GM20000 (cell line): ENCODE measurements at regions not wholly inside any gene's neighbourhood (a gene's known extent, or its start where the extent isn't known, plus 50 kb on each side); places are given as distances from the start of the nearest gene placed in this dataset.

Experiments
- DNase-seq: peaks from one replicate; pipeline ENCODE4 v3.0.0; 2012; ENCODE audit warnings: low spot score
- CTCF ChIP-seq: IDR thresholded peaks from 2 replicates; pipeline ENCODE4 v1.5.1; 2012; ENCODE audit warnings: mild to moderate bottlenecking, control low read depth; ENCODE audit errors: extremely low read depth, missing control alignments

GRCh38 chr4:171464499-171464898, 348.7 kb upstream of the GALNTL6 start:
- no peak for TF ChIP-seq CTCF
- no peak for DNase-seq

DNA sequence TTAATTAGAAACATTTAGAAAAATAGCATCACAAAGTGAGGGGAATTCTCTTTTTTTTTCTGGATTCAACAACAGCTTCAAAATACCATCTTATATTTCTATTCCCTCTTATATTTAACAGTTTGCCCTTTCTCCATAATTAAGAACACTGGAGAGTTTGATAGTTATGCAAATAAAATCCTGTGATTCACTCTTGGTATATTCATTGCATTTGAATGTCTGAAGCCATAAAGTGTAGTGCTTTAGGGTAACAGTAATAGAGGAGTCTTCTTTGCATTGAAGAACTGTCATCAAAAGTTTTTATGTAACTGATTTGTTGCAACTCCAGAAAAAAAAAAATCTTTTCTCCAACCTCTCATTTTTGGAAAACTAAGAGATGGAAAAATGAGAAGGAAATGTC, 352.0 kb upstream of the GALNTL6 start:
- TF ChIP-seq CTCF, result no peak
- no peak for DNase-seq

- no peak for TF ChIP-seq CTCF
- no peak for DNase-seq
These were observed 364.2 kb upstream of the GALNTL6 start for GRCh38 chr4:171448919-171449481.

- no peak for TF ChIP-seq CTCF
- DNase-seq, result no peak
These were observed 364.8 kb upstream of the GALNTL6 start for GRCh38 chr4:171448358-171448757.

- no peak for DNase-seq
- no peak for TF ChIP-seq CTCF
These were observed 371.8 kb upstream of the GALNTL6 start for GRCh38 chr4:171441300-171441941.

DNA sequence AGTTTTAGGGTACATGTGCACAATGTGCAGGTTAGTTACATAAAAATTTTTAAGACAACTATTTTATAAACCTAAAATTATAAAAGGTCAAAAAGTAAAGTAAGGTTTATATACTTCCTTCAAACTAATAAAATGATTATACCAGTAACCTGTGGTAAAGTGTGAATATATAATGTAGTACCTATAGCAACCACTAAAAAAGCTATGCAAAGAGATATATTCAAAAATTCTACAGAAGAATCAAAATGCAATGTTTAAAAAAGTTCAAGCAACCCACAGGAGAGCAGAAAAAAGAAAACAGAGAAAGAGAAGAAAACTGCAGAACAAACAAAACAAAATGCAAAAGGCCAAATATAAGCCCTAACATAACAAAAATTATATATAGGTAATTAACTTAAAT, 379.5 kb upstream of the GALNTL6 start:
- no peak for TF ChIP-seq CTCF
- no peak for DNase-seq

GRCh38 chr4:171432536-171432935, 380.7 kb upstream of the GALNTL6 start:
- no peak for TF ChIP-seq CTCF
- DNase-seq, result no peak
